ENCODE measurements at regions not wholly inside any gene's neighbourhood (a gene's known extent, or its start where the extent isn't known, plus 50 kb on each side); places are given as distances from the start of the nearest gene placed in this dataset.
"Not testable (repeated sequence)": the region's sequence is repeated elsewhere in the genome, so short reads cannot be mapped to it uniquely, and the experiment has no call there.

GRCh38 chr6:112547321-112548085, 200.4 kb downstream of the RFPL4B start:
- TF ChIP-seq FOXP2 (optimal IDR thresholded peaks at IDR 0.05; ENCODE audit: control extremely low read depth, extremely low read length, insufficient read depth); POLR2AphosphoS5 (IDR thresholded peaks at IDR 0.05; ENCODE audit: borderline replicate concordance, low read depth, low read length): not testable (repeated sequence)

Measured in SK-N-MC (cell line).